ENCODE measurements at regions not wholly inside any gene's neighbourhood (a gene's known extent, or its start where the extent isn't known, plus 50 kb on each side); places are given as distances from the start of the nearest gene placed in this dataset.

GRCh38 chr3:110779581-110779980, 292.0 kb upstream of the NECTIN3 start:
- TF ChIP-seq TAF1 (conservative IDR thresholded peaks at IDR 0.05) (no peak), EGR1 (IDR thresholded peaks at IDR 0.05; ENCODE audit: low read depth in 2 of 2) (no peak), REST (IDR thresholded peaks at IDR 0.05) (no peak), RAD21 (IDR thresholded peaks at IDR 0.05) (no peak), HNF4A (conservative IDR thresholded peaks at IDR 0.05) (no peak), NR2F2 (IDR thresholded peaks at IDR 0.05) (no peak), ATF3 (IDR thresholded peaks at IDR 0.05) (no peak), CTCF (IDR thresholded peaks at IDR 0.05; ENCODE audit: low read depth, low read length, missing input control) (no peak), SP1 (IDR thresholded peaks at IDR 0.05) (no peak), ZBTB33 (IDR thresholded peaks at IDR 0.05) (no peak), MAX (IDR thresholded peaks at IDR 0.05) (no peak), HNF4G (IDR thresholded peaks at IDR 0.05) (no peak), JUND (IDR thresholded peaks at IDR 0.05) (no peak), YY1 (IDR thresholded peaks at IDR 0.05) (no peak), FOXA1 (IDR thresholded peaks at IDR 0.05) (no peak), RXRA (IDR thresholded peaks at IDR 0.05) (no peak)
- H3K9ac ChIP-seq (ENCODE audit: low read depth in 1 of 2, low read length in 2 of 2): no peak overlapping the region
- no peaks in the 10 kb centered on the region for H3K36me3 ChIP-seq (ENCODE audit: control insufficient read depth in 4 of 4, insufficient read depth in 3 of 4, low read depth in 1 of 4, low read length in 3 of 4)
- no peaks in the 10 kb centered on the region for H3K9me3 ChIP-seq (ENCODE audit: control insufficient read depth in 4 of 4, low read length in 3 of 4)
- H3K27ac ChIP-seq (ENCODE audit: low read depth in 1 of 2, low read length in 2 of 2): no peak overlapping the region
- no peaks in the 10 kb centered on the region for H3K4me1 ChIP-seq (ENCODE audit: control insufficient read depth in 4 of 4, insufficient read depth in 4 of 4, low read length in 3 of 4)
- no peaks in the 10 kb centered on the region for H3K27me3 ChIP-seq (ENCODE audit: control insufficient read depth in 4 of 4, insufficient read depth in 4 of 4, low read length in 3 of 4)
- no peak for DNase-seq (ENCODE audit: low spot score)
- H3K4me3 ChIP-seq (ENCODE audit: low read depth in 1 of 3, low read length in 3 of 3): no peak overlapping the region
- WGBS: 96% methylated on average over 2 of the region's 2 CpGs

- Histone ChIP-seq H3K27ac (ENCODE audit: low read depth in 1 of 2, low read length in 2 of 2) (no peak overlapping the region), H3K9me3 (ENCODE audit: control insufficient read depth in 4 of 4, low read length in 3 of 4) (no peaks in the 10 kb centered on the region), H3K9ac (ENCODE audit: low read depth in 1 of 2, low read length in 2 of 2) (no peak overlapping the region), H3K4me3 (ENCODE audit: low read depth in 1 of 3, low read length in 3 of 3) (no peak overlapping the region), H3K4me1 (ENCODE audit: control insufficient read depth in 4 of 4, insufficient read depth in 4 of 4, low read length in 3 of 4) (no peaks in the 10 kb centered on the region), H3K36me3 (ENCODE audit: control insufficient read depth in 4 of 4, insufficient read depth in 3 of 4, low read depth in 1 of 4, low read length in 3 of 4) (no peaks in the 10 kb centered on the region), H3K27me3 (ENCODE audit: control insufficient read depth in 4 of 4, insufficient read depth in 4 of 4, low read length in 3 of 4) (no peaks in the 10 kb centered on the region)
- TF ChIP-seq ATF3 (IDR thresholded peaks at IDR 0.05) (no peak), EGR1 (IDR thresholded peaks at IDR 0.05; ENCODE audit: low read depth in 2 of 2) (no peak)
- no peak for DNase-seq (ENCODE audit: low spot score)
- WGBS: 91% methylated on average over 3 of the region's 3 CpGs
Measured at GRCh38 chr3:110783541-110783940, 288.1 kb upstream of the NECTIN3 start.
